Prostate gland (tissue), 2 donors: ENCODE measurements at regions not wholly inside any gene's neighbourhood (a gene's known extent, or its start where the extent isn't known, plus 50 kb on each side); places are given as distances from the start of the nearest gene placed in this dataset.

Experiments used
- POLR2A ChIP-seq: fragments of 450-650 bp; IDR thresholded peaks from one replicate; pipeline ENCODE4 v1.6.1; 2016; ENCODE audit warnings: antibody characterized with exemption, mild to moderate bottlenecking
- TF ChIP-seq, protein P1 (sequence below), 4 experiments: fragments of 200-600 bp in 2 of 4; fragments of 450-650 bp in 2 of 4; sonication (generic) in 2 of 4; IDR thresholded peaks; 1 replicate in 3 of 4; 2 replicates in 1 of 4; pipeline ENCODE4 v1.5.1; 2016 to 2019; ENCODE audit warnings: antibody characterized with exemption in 4 of 4, mild to moderate bottlenecking in 2 of 4, moderate library complexity in 2 of 4

DNA sequence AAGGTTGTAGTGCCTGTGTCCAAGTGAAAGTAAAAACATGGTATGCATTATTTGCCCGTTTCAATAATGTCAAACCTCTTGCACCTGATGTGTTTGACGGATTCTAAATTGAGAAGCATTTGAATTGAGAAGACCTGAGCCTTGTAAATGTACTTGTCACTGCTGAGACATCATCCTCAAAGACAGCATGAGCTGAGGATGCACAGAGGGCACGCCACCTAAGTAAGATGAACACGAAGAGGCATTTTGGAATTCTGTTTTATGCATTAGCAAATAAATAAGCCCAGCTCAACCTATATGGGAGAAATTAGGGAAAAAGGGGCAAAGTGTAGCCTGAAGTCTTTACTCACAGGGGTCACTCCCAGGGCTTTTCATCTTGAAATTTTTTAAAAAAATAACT is 73.8 kb upstream of the SORCS1 start:
- no peak for TF ChIP-seq POLR2A
- TF ChIP-seq, protein P1, sequence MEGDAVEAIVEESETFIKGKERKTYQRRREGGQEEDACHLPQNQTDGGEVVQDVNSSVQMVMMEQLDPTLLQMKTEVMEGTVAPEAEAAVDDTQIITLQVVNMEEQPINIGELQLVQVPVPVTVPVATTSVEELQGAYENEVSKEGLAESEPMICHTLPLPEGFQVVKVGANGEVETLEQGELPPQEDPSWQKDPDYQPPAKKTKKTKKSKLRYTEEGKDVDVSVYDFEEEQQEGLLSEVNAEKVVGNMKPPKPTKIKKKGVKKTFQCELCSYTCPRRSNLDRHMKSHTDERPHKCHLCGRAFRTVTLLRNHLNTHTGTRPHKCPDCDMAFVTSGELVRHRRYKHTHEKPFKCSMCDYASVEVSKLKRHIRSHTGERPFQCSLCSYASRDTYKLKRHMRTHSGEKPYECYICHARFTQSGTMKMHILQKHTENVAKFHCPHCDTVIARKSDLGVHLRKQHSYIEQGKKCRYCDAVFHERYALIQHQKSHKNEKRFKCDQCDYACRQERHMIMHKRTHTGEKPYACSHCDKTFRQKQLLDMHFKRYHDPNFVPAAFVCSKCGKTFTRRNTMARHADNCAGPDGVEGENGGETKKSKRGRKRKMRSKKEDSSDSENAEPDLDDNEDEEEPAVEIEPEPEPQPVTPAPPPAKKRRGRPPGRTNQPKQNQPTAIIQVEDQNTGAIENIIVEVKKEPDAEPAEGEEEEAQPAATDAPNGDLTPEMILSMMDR (IDR thresholded peaks at IDR 0.05): no peak
